HG03558 (cell line): ENCODE measurements at regions not wholly inside any gene's neighbourhood (a gene's known extent, or its start where the extent isn't known, plus 50 kb on each side); places are given as distances from the start of the nearest gene placed in this dataset.

Experiments used
- ATAC-seq: cut with Tn5 transposase; IDR thresholded peaks from one replicate; pipeline ENCODE4 v1.9.1; 2021; ENCODE audit warnings: moderate number of reproducible peaks; ENCODE audit not compliant: unreplicated experiment; ENCODE audit errors: extremely low read depth

DNA sequence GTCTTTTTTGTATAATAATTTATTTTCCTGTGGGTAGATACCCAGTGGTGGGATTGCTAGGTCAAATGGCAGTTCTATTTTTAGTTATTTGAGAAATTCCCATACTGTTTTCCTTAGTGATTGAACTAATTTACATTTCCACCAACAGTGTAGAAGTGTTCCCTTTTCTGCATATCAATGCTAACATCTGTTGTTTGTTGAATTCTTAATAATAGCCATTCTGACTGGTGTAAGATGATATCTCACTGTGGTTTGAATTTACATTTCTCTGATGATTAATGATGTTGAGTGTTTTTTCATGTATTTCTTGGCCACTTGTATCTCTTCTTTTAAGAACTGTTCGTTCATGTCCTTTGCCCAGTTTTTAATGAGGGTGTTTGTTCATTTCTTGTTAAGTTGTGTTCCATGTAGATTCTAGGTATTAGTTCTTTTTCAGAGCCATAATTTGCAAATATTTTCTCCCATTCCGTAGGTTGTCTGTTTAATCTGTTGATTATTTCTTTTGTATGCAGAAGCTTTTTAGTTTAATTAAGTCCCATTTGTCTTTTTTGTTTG lies 713.3 kb upstream of the EPHA6 start:
- no peak for ATAC-seq

DNA sequence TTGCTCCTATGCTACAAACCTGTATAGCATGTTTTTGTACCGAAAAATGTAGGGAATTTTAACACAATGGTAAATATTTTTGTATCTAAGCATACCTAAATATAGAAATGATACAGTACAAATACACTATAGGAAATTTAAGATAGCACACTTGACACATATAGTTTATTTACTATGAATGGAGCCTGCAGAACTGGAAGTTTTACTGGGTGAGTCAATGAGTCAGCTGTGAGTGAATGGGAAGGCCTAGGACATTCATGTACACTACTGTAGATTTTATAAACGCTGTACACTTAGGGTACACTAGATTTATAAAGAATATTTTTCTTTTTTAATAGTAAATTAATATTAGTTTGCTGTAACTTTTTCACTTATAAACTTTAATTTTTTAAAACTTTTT lies 707.7 kb upstream of the EPHA6 start:
- no peak for ATAC-seq
